ENCODE measurements at regions not wholly inside any gene's neighbourhood (a gene's known extent, or its start where the extent isn't known, plus 50 kb on each side); places are given as distances from the start of the nearest gene placed in this dataset.

DNA sequence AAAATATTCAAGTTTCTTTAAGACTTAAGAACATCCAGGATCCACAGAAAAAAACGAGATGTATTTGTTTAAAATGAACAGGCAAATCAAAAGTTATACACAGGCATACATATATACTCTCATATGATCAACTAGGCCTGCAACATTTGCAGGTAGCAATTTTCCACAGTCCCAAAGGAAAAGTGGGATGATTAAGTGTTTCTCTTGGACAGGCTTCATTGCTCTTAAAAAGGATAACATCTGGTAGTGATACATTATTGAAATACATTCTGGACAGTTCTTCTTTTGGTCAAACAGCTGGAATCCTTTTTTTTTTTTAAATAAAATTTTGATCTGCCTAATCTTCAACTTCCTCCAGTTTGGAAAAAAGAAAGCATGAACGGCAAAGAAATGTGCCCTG lies 114.8 kb upstream of the TDRD3 start:
- no peak for DNase-seq (ENCODE audit: low read depth in 4 of 4, low spot score in 3 of 4)

DNA sequence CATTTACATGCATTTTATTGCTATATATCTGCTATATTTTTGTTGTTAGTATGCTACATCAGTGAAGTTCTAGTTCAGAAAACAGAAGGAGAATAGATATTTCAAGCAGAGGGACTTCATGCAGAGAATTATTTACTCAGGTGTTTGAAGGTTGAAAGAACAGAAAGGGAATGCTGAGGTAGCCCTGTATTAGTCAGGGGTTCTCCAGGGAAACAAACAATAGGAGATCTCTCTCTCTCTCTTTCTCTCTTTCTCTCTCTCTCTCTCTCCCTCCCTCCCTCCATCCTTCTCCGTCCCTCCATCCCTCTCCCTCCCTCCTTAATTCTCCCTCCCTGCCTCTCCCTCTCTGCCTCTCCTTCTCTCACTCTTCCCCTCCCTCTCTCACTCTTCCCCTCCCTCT lies 114.3 kb upstream of the TDRD3 start:
- no peak for DNase-seq (ENCODE audit: low read depth in 4 of 4, low spot score in 3 of 4)

DNA sequence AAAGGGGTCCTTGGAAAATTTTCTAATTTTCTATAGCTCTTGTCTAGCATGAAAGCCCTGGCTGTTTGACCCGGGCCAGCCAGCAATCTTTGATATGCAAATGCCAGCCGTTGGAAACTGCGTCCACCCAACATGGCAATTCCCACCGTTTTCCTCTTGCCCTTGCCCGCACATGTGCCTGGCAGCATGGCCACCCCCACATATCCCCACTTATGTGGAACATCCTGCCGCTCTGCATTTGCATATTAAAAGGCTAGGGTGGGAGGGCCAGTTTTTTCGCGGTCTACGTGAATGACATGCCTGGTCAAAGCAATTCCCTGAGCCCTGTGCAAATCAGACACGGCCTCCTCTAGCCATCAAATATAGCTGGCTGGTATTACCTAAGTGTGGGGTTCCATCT lies 110.3 kb upstream of the TDRD3 start:
- DNase-seq (ENCODE audit: low read depth in 4 of 4, low spot score in 3 of 4): no peak

DNA sequence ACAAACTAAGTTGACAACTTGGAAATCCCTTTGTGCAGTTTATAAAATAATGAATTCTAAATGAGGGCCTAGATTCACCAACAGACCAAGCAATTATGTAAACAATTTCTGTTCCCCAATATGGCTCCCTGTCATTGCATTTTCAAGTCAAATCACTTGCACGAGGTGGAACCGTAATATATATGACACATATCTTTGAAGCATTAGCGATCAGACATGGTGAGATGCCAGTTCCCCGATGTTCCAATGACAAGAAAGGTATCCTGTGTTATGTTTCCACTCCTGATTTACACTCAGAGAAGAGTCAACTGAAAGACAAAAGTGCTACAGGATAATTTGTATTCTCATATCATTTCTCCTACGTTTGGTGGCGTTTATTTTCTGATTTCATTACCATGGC lies 108.5 kb upstream of the TDRD3 start:
- no peak for DNase-seq (ENCODE audit: low read depth in 4 of 4, low spot score in 3 of 4)

DNA sequence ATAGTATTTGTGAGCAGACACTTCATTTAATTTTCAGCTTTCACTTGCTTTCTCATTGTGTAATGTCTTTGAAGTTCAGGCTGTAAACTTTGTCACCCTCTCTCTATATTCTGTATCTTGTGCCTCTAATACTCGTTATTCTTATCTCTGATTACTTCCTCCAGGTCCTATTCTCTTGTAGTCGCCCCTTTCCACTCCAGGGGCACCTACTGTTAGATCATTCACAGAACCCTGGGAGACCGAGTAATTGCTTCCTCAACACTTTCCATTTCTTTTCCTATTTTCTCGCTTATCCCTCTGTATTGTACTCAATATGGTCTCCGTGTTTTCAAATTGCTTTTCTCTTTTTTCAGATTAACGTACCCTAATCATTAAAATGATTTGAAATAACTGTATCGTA lies 93.9 kb upstream of the TDRD3 start:
- DNase-seq (ENCODE audit: low read depth in 4 of 4, low spot score in 3 of 4): no peak

DNA sequence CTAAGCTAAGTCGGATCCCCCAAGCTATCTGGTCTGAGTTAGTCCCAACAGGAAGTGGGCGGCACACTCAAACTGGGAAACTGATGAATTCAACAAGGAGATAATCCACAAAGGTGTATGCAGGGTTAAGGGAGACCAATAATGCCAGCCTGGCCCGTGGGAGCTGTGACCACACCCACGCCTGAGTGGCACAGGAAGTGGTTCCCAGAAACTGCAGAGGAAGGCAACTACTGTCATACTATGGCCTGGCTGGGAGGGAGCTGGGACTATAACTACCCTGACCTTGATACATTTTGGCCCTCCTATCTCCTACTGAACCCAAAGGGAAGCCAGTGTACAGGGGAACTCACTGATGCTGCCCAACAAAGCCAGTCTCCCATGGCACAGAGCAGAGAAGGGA lies 85.5 kb upstream of the TDRD3 start:
- no peak for DNase-seq (ENCODE audit: low read depth in 4 of 4, low spot score in 3 of 4)

DNA sequence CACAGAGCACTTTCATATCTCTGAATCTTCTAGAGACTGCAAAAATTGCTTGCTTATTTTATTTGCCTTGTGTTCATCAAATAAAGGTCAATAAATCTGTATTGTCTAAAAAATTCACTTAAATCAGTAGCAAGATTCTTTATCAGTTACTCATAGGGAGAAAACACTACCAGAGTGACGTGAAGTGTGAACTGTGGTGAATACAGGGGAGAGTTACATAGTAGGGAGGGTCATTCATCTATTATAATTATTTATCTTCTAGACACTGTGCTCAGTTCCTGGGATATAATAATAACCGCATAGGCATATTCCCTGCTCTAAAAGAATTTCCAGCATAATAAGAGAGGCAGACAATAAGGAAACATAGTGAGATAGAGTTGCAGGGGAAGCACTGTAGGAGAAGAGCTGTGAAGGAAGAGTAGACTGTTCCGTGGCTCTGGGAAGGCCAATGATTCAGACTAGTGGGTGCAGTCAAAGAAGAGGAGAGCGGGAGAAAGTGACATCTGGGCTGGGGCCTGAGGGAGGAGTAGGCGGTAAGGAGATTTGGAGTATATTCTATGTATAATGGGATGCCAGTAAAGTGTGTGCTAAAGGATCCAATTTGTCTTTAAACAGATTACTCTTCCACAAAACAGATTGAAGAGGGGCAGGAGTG lies 84.0 kb upstream of the TDRD3 start:
- DNase-seq (ENCODE audit: low read depth in 4 of 4, low spot score in 3 of 4): no peak

DNA sequence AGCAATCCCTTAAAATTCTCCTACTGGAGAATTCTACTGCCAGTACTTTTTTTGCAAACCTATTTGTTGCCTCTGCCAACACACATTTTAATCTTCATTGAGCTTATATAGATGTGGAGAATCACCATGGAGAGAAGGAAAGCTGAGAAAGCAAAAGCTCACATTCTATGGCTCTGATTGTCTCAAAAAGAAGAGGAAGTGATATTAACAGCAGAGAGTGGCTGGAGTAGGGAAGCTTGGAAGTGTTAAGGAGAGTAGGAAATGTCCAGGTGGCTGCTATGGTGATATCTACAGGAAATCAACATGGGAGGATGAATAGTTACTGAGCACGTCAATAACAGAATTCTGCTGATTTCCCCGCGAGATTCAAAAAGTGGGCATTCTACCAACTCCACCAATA lies 78.8 kb upstream of the TDRD3 start:
- no peak for DNase-seq (ENCODE audit: low read depth in 4 of 4, low spot score in 3 of 4)

DNA sequence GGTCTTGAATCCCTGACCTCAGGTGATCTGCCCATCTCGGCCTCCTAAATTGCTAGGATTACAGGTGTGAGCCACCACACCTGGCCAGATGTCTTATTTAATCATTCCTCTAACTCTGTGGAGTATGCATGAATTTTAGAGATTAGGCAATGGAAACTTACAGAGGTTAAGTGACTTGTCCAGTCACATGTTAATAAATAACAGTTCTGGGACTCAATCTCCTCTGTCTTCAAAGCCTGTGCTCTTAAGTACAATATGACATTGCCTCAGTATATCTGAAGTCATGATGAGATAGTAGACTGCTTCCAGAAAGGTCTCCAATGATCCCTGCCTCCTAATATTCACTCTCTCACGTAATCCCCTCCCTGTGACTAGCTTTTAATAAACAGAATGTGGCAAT lies 72.9 kb upstream of the TDRD3 start:
- no peak for DNase-seq (ENCODE audit: low read depth in 4 of 4, low spot score in 3 of 4)

DNA sequence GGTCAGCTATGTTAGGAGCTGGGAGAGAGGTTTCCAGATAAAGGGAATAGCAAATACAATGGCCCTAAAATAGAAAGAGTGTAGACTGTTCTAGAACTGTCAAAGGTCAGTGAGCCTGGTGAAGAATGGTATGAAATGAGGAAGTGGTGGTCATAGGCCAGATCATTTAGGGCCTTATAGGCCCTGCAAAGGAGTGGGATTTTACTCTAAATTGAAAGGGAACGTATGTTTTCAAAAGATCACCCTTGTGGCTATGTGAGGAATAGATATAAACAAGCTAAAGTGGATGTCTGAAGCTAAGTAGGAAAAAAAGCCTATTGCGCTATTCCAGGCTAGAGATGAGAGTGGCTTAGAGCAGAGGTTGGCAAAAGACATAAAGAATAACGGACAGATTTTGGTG lies 70.7 kb upstream of the TDRD3 start:
- DNase-seq (ENCODE audit: low read depth in 4 of 4, low spot score in 3 of 4): no peak

DNA sequence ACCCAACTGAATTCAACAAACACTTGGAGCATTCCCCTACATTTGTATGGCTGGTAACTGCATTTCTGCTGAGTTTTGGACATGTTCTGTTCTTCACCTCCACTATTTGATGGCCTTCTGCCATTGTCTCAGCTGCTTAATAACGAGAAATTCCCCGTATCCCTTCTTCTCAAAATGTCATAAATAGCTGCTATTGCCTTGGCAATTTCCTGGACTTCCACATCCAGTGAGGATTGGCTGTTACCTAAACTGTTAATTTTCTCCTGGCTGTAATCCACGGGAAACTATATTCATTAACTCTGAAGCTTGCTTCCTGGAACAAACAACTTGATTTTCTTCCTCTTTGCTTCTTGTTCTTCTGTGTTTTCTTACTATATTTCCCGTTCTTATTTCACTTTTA lies 69.5 kb upstream of the TDRD3 start:
- peak in 1 of 4 donors; percentile 10 for DNase-seq (ENCODE audit: low read depth in 4 of 4, low spot score in 3 of 4)

DNA sequence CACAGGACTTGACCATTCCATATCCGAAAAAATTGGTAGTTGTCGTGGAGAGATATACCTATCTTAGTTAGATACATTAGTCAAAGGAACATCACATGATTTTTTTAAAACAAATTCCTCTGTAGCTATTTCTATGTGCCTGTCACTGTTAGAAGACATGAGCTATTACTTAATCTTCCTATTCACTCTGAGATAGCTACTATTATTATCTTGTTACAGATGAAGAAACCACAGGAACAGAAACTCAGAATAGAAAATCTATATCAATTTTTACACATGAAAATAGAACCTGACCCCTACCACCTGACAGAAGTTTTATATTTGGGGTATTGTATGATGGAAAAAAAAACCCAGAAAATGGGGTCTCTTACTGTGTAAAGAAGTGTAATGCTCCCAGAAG lies 68.9 kb upstream of the TDRD3 start:
- DNase-seq (ENCODE audit: low read depth in 4 of 4, low spot score in 3 of 4): no peak

DNA sequence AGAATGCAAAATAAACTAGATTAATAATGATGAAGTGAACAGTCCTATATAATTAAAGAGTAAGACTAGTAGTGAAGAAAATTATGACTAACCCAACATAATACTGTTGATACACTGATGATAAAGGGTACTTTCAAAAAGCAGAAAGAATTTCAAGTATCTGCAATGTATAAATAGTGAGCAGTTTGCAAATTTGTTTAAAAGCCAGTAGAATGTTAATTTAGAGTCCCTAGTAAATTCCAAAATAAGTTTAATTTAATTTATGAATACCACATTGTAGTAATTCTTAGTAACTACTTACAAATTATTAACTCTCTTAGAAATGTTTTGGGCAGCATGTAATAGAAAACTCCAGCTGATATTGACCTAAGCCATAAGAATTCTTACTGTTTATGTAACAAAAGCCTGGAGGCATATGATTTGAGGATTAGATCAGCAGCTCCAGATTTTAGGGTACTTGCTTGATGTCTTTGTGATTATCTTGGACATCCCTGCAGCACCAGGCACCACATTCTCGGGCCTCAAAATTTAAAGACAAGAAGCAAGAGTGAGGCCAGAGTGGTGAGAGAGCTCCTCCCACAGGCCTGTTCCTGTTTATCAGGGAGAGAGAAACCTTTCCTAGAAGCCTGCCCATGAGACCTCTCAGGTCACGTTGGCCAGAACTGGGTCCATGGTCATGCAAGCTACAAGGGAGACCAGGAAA lies 67.6 kb upstream of the TDRD3 start:
- DNase-seq (ENCODE audit: low read depth in 4 of 4, low spot score in 3 of 4): no peak

DNA sequence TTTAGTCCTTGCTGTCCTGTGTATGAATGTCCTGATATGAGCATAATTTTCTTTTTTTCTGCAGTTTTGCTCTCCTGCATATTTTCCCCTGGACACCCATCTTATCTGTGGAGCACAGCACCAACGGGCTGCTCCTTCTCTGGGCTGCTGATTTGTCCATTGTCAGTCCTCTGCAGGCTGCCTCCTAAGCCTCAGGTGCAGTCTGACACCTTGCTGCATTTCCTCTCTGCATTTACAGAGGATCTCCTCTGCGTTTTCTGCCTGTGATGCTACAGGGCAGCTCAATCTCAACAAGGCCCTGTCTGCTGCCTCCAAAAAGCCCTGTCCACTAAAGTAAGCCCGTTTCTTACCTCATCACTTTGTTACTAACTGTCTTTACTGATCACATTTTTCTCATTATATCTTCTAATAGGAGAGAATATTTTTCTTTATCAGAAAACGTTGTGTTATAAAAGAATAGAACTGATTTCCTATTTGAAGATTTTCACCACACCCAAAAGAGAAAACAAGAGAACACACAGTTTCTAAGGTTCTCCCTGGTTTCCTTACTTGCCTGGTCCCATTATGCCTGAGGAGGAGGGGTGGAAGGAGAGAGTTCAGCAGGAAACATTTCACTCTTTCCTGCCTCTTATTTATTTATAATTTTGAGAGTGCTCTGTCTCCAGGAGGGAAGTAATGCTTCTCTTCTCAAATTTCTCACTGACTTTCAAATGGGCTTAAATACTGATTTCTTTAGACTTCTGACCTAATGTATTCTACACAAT lies 65.6 kb upstream of the TDRD3 start:
- DNase-seq (ENCODE audit: low read depth in 4 of 4, low spot score in 3 of 4): no peak

DNA sequence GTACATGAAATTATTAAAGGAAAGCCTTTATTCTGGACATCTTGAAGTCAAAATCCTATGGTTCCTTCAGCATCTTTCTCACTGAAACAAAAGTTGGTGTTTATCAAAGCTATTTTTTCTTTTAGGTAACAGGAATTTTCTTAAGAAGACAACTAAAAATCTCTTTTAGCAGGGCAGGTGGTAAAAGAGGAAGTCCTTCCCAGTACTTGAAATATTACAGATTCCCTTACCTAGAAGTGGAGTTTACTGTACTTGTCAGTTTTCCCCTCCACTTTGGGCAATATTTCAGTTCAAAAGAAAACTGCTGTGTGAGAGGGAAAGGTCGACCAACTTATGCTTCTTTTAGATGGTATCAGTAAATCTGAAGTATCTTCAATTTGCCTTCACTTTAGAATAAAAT lies 64.3 kb upstream of the TDRD3 start:
- DNase-seq (ENCODE audit: low read depth in 4 of 4, low spot score in 3 of 4): no peak

DNA sequence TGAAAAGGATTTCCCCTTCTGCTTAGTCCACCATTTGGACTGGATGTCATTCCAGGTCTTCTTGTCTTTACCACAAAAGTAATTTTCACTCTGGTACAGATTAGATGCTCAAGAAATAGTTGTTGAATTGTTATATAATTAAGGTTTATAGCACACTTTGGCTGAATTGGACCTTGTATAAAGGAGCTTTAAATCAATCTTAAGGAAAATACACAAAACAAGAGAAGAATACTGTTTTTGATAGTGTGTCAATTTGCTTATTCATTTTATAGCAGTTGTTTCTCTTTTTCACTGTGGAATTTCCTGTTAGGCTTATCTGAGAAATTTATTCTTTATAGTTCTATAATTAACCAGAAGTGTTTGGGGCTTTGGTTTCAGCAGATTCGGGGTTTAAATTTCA lies 62.7 kb upstream of the TDRD3 start:
- DNase-seq (ENCODE audit: low read depth in 4 of 4, low spot score in 3 of 4): no peak

DNA sequence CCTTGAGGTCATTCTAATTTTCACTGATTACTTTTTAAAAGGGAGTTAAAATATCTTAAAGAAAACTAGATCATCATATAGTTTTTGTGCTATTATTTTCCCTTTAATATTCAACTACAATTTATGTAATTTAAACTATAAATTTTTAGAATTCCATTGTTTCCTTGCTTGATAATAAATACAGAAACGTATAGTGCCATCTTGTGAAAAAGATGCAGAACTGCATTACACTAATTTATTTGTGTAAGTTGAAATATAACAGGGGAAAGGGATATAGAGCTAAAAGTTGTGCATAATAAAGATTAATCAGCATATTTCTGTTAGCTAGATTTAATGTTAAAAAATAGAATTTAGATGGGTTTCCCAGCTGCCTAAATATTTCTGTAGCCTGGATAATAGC lies 61.5 kb upstream of the TDRD3 start:
- peak in 1 of 4 donors; percentile 5 for DNase-seq (ENCODE audit: low read depth in 4 of 4, low spot score in 3 of 4)

DNA sequence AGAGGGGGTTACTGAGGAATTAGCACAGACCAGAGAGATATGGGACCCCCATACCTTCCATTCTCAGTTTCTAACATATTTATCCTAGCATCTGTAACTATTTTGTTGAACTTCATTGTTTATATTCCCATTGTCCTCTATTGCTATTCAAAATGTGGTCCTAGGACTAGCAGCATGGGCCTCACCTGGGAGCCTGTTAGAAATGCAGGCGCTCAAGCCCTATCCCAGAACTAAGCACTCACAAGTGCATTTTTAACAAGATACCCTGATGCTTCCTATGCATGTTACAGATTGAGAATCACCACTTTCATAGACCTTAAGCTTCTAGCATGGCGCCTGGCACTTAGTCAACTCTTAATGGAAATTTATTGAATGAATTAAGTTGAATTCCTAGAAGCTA lies 58.3 kb upstream of the TDRD3 start:
- no peak for DNase-seq (ENCODE audit: low read depth in 4 of 4, low spot score in 3 of 4)

DNA sequence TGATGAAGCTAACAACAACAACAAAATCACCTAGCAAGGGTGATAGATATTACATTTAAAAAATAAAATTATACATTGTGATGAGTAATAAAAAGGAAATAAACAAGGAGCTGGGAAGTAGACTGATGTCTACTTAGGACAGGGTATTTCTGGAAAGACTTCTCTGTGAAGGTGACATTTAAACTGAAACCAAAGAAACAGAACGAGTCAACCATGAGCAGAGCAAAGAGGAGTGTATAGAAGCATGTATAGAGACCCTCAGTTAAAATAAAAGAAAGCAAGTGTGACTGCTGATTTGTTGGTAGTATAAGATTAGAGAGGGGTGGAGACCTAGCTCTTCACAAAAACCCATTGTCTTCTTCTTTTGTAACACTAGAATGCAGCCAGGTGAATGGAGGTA lies 53.0 kb upstream of the TDRD3 start:
- no peak for DNase-seq (ENCODE audit: low read depth in 4 of 4, low spot score in 3 of 4)

DNA sequence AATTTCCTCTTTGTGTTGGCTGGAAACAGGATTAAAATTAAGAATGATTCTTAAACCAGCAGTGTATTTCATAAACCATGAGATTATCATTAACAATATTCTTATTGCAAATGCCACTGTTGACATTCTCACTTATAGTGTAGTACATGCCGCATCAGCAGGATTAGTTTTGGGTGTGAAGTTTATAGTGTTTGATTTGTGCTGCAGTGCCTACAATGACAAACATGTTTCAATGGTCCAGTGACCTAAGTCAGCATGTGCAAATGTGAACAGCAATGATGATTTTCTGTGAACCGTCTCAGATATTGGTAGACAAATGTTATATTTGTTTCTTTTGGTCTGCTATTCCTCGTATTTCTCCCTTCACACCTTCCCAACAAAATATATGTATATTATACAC lies 49.8 kb upstream of the TDRD3 start:
- no peak for DNase-seq (ENCODE audit: low read depth in 4 of 4, low spot score in 3 of 4)
